ENCODE measurements at regions not wholly inside any gene's neighbourhood (a gene's known extent, or its start where the extent isn't known, plus 50 kb on each side); places are given as distances from the start of the nearest gene placed in this dataset.

DNA sequence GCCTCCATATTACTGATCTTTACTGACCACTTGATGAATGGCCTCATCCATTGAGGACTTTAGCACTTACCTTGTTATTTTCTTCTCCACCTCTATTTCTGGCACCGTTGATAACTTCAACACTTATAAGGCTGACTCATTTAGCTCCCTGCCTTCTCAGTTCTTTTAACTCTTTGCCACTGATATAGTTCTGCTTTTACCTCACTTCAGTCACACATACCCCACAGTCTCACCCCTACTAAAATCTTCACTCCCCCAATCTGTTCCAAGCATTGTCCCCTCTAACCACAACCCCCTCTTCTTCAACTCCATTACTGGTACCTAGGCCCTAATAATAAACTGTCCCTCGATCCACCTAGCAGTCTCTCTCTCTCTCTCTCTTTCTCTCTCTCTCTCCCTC is 141.0 kb downstream of the PAH start:
- TF ChIP-seq, protein P1, sequence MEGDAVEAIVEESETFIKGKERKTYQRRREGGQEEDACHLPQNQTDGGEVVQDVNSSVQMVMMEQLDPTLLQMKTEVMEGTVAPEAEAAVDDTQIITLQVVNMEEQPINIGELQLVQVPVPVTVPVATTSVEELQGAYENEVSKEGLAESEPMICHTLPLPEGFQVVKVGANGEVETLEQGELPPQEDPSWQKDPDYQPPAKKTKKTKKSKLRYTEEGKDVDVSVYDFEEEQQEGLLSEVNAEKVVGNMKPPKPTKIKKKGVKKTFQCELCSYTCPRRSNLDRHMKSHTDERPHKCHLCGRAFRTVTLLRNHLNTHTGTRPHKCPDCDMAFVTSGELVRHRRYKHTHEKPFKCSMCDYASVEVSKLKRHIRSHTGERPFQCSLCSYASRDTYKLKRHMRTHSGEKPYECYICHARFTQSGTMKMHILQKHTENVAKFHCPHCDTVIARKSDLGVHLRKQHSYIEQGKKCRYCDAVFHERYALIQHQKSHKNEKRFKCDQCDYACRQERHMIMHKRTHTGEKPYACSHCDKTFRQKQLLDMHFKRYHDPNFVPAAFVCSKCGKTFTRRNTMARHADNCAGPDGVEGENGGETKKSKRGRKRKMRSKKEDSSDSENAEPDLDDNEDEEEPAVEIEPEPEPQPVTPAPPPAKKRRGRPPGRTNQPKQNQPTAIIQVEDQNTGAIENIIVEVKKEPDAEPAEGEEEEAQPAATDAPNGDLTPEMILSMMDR (IDR thresholded peaks at IDR 0.05) = no peak
- TF ChIP-seq ZFX (IDR thresholded peaks at IDR 0.05; ENCODE audit: borderline replicate concordance) = no peak
